Ecto neural progenitor cell (in vitro differentiated cells): ENCODE measurements at regions not wholly inside any gene's neighbourhood (a gene's known extent, or its start where the extent isn't known, plus 50 kb on each side); places are given as distances from the start of the nearest gene placed in this dataset.
A peak's percentile ranks its signal among the peaks of the same experiment; 100 is the strongest.
"Not testable (repeated sequence)": the region's sequence is repeated elsewhere in the genome, so short reads cannot be mapped to it uniquely, and the experiment has no call there.

Experiments
- DNase-seq: peaks from one replicate; pipeline ENCODE4 v3.0.0-alpha.2; 2018; ENCODE audit warnings: low spot score

DNA sequence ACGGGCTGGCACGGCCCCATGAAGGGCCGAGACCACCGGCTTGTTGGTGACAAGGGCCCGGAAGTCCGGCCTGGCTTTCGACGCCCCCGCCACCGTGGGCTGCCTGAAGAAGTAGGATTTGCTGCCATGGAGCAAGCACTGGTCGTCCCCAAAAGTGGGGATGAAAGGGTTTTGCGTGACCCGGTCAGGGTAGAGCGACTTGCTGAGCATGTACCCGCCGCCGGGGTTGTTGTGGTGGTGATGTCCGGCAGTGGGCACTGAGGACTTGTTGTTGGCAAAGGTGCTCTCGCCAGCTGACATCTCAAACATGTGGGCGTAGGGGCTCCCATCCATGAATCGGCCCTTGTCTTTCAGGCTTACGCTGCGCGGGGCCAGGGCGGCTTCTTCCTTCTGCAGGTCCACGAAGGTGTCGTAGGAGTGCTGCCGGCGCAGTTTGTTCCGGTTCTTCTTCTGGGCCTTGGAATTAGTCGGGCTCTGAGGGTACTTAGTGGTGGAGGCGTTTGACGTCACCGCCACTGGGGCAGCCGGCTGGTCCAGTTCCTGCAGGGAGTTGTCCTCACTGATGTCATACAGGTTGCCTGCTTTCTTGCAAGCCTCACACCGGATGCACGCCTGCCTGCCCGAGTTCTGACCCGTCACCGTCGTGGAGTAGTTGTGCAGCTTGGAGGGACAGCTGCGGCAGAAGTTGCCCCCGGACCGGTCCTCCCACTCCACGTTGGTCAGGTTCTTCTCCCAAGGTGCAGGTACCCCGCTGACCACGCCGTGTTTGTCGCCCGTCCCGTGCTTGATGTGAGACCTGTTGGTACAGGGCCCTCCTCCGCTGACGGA, 366.6 kb downstream of the EMP1 start:
- no peak for DNase-seq

DNA sequence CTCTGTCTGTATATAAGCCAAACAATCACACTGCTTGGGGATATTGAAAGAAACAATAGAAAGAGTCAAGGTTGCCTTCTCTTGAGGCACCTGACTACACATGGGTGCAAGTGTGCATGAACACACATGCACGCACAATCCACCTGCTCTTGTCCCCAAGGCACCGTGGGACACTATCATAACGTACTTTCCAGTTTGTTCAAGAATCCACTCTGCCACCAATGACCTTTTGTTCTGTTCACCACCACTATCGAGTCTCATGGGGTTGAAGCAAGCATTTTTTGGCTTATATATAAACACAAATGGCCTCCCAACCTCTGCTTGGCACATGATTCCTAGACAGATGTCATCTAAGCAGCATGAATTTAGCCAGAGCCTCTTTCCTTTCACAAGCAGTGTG, 365.4 kb downstream of the EMP1 start:
- no peak for DNase-seq

DNA sequence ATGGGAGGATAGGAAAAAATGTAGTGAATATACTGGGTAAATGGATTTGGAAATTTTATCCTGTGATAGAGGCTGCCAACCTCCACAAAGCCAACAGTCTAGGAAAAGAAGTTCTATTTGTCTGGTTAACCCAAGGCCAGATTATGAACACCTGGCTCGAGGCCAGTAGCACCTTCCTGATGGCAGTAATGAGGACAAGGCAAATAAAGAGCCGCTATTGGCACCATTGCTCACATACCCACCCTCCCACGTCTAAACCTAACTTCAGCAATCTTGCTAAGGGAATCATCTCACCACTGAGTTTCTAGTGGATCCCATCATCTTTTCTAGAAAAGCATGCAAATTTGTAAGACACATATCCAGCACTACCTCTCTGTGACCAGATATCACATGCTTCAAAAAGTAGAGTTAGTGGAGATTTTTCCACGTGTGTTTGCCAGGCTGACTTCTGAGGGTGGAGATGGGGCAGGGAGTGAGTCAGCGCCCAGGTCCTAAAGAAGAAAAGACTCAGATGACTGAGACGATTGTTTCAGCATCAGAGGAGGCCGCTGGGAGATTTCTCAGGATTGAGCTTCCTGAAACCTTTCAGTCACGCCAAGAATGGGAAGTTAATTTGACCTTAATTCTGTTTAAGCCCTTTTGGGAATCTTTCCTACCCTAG, 362.9 kb downstream of the EMP1 start:
- DNase-seq, result no peak

DNA sequence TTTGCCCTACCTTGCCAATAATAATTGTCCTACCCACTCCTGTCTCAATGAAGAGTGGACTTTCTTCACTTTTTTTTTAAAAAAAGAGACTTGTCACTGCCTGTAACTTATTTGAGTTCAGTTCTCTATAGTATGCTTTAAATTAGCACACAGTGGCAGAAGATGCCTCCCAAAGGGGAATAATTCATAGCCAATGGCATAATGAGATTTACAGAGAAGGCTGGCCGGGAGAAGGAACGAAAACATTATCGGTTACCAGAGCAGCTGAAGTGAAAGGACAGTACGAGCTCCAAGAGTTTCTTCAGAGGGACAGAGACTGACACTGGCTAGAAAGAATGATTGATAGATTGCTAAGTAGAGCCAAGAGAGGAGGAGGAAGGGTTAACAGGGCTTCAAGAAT, 356.3 kb downstream of the EMP1 start:
- DNase-seq, result no peak

DNA sequence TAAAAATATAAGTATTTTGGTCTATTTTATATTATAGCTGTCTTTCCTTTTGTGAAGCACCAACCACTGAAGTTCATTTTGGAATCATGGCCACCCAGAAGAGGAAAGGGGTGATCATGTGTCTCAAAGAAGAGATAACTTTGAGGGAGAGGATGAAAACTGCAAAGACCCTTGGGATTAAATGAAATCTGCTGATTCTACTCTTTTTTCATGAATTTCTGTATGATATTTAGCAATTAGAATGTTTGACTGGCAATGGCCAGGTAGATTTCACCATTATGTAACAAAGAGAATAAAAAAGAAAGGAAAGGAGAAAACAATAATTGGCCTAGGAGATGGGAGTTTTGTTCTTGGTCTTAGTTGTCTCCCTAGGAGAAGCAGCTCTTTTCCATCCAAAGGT, 350.8 kb downstream of the EMP1 start:
- DNase-seq, result no peak

DNA sequence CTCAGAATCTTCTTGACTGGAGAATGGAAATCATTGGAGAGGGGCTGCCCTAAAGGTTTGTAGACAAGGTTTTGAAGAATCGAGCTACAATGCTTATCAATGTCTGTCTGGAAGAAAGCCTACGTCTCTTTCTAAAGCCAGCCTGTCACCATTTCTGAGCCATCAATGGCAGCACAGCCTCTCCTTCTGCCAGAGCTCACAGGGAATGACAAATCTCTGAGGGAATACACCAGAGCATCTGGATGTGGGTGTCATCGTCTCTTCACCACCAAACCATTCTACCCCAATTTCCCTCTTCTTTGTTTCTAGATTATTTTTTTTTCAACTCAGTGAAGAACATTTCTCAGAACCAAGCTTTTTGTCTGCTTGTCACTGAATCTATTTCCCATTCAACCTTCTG, 349.7 kb downstream of the EMP1 start:
- DNase-seq, result no peak

DNA sequence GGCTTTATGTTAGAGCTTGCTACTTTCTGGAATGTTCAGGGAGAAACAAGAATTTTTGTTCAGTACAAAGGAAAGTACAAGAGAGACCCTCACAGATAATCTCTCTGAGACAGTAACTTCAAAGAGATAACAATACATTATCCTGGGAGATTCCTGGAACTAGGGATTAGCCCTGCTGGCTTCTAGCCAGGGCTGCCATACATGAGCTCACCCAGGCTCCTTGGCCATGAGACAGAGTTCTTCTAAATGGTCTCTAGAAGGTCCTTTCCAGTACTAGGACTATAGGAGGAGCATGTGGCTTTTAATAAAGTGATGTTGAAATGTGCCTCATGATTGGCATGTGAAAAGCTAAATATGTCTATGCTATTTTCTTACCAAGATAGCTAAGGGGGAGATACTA, 342.5 kb downstream of the EMP1 start:
- no peak for DNase-seq

DNA sequence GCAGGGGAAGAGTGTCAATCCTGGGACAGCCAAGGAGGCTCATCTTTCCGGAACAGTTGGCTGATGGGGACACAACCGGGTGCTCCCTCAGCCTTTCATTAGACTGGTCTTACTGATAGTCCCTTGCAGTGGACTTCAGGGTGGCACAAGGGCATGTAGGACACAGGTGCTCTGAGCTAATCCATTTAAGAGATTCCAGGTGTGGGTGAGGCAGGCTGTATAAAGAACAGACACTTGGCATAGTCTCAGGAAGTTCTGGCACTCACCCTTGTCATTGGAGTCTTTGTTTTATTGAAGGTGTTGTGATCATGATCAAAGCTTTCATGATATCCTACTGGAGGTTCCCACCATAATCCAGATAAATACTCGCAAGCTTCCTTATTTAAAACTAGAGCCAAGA, 341.6 kb downstream of the EMP1 start:
- no peak for DNase-seq

DNA sequence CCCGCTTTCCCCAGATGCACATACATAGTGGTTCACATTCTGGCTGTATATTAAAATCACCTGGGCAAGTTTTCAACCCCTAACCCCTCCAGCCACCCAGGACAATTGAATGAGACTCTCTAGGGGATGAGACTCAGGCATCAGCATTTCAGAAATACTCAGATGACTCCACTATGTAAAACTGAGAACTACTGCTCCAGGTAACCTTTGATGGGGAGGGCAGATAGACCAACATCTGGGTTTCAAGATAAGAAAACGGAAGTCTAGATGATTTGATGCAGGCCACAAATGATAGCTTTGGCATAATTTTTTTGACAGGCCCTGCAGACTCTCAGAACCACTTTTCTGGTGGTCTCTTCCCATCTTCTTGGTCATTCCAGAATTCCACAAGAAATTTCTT, 341.1 kb downstream of the EMP1 start:
- DNase-seq, result no peak

DNA sequence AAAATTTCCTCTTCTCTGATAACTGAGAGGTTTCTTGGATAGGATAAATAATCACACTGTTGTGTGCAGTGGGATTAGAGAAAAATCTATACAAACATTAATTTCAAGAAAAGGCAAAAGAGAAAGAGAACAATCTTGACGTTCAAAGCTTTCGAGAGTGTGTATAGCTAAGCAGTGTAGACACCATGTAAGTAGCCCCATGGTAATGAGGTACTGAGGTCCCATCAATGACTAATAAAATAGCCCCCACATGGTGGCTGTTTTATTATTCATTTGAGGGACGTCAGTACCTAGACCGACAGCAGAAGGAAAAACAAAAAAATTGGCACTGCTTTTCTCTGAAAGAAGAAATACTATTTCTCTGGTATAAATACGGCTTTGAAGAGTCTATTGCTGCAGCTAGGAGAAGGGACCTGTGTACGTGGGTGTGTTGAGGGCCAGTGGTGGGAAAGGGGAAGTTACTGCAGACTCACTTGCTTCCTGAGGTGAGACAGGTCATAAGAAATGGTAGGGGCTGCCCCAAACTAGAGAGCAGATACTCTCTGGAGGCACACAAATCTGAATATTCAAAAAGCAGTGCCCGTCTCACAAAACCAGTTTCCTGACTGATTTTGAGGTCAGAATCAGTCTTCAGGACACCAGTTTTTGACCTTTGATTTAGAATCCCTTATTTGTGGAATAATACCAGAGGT, 339.8 kb downstream of the EMP1 start:
- DNase-seq, result no peak

DNA sequence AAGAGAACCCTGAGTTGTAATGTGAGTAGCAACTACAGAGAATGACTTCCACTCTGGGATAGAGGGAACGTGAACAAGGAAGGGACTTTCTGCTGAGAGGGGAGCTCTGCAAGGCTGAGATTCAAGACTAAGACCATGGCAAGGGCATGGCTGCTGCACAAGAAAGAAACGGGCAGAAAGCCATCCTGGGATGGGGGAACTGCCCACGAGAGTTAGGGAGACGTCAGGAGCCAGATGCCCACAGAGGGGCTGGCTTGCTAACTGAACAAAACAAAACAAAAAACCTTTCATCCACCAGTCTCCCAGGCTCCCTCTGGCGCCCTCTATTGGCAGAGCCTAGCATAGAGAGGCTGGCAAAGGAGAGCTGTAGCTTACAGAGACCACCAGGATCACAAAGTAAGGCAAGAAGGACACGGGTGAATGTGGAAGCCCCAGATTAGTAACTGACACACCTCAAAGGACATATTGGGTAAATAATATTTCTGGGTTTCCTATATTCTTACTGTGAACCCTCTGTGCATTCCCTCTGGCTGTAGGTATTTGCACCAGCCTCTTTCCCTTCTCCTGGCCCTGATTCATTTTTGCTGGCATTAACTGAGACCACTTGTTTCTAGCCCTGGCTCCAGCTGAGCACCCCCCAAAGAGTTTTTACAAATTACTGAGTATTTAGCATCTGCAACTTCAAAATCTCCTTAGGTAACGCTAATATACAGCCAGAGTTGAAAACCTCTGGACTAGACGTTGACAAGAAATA, 338.3 kb downstream of the EMP1 start:
- DNase-seq, result peak; percentile 95

DNA sequence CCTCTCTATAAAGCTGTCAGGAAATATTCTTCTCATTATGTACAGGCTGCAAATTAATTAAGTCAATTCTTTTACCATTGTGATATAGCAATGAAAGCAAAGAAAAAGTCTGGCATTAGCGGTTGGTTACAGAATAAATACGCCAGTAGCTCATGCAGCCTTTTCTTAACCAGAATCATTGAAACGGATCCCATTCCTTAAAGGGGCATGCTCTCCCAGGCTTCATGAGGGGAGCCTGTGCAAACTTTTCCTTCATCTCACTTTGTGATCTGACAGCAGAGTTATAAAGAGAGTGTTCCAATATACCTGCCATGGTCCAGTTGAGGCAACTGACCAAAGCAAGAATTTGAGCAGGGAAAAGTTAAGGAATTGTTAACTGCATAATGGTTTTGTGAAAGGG, 337.7 kb downstream of the EMP1 start:
- DNase-seq, result no peak

DNA sequence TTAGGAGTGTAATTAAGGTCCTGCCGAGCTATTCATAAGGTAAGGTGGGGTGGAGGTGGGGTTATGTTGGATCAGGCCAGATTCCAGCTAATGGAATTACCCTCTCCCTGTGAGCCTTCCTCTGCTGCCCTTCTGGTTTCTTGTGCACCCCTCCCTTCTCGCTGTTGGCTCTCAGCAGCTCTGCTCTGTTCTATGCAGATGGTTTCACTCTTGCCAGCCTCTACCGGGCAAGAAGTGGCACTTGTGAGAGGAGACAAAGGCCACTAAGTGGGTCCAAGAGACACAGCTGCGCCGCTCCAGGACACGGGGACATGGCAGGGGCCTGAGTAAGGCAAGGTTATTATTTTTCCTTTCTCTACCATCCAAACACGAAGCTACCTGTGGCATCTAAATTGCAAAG, 334.4 kb downstream of the EMP1 start:
- no peak for DNase-seq

DNA sequence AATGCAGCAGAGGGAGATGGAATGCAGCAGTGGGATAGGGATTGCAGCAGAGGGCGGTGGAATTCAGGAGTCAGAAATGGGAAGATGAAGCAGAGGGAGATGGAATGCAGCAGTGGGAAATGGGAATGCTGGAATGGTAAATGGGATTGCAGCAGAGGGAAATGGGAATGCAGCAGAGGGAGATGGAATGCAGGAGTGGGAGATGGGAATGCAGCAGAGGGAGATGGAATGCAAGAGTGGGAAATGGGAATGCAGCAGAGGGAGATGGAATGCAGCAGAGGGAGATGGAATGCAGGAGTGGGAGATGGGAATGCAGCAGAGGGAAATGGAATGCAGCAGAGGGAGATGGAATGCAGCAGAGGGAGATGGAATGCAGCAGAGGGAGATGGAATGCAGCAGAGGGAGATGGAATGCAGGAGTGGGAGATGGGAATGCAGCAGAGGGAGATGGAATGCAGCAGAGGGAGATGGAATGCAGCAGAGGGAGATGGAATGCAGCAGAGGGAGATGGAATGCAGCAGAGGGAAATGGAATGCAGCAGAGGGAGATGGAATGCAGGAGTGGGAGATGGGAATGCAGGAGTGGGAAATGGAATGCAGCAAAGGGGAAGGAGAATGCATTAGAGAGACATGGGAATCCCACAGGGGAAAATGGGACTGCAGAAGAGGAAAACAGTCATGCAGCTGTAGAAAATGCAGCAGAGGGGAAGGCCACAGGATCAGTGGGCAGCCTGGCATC, 329.8 kb downstream of the EMP1 start:
- not testable (repeated sequence) for DNase-seq

DNA sequence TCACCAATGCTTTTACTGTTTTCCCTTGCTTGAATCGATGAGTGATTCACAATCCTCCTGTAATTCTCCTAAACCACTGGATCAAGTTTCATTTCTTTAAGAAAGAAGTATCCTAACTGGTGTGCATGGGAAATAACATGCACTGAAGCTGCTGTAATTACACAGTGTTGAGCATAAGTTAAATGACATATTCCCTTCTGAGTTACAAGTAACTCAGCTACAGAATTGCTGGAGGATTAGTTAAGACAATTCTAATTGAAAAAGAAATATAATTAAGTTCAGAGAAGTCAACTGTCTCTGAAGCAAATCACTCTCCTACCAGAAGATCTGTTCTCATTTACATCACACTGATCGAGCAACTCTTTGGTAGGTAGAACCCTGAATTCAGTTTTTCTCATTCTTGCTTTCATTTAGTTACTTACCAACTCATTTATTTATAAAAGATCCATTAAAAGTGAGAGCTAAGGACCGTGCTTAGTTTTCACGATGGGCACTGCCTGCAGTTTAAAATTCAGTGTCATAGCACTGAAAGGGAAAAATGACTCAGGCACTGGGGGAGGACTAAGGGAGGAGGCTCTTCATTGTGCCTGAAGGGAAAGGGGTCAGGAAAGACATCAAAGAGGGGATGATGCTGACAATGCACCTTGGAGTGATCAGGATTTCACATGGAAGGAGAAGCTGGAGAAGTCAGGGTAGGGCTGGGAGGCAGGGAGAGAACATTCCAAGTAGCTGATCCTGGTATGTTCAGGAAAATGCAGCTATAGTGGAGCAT, 327.2 kb downstream of the EMP1 start:
- DNase-seq, result no peak

DNA sequence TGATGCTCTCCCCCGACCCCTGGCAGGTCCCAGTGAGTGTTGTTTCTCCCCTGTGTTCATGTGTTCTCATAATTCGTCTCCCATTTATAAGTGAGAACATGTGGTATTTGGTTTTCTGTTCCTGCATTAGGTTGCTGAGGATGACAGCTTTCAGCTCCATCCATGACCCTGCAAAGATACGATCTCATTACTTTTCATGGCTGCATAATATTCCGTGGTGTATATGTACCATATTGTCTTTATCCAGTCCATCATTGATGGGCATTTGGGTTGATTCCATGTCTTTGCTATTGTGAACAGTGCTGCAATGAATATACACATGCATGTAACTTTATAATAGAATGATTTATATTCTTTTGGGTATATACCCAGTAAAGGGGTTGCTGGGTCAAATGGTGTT, 321.5 kb downstream of the EMP1 start:
- not testable (repeated sequence) for DNase-seq

DNA sequence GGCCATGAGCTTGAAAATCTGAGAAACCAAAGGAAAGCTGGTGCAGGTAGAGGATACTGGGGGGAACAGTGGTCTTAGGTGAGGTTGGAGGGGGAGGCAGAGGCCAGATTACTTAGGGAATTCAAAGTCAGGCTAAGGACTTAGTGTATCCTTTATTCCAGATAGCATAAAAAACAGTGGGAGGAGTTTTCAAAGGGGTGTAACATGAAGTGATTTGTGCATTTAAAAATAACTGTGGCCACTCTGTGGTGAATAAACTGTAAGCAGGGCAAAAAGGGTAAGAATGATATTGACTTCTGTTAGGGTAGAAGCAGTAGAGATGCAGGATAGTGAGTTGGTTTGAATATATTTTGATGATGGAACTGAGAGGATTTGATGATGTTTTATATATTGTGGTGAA, 313.2 kb downstream of the EMP1 start:
- DNase-seq, result no peak

DNA sequence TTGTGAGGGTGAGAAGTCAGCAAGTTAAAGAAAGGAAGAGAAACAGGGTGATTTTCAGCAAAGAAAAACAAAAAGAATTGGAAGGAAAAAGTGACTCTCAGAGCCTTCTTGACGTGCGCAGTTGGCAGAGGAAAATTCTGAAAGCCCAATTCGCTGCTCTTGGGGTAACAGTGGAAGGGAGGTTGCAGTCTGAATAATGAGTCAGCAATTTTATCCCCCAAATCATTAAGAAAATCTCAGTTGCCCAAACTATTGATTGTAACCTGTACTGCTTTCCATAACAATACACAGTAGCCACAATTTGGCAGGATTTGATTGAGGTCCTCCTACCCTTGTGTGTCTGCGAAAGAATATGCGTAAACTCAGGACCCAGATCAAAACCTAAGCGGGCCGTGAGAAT, 309.1 kb downstream of the EMP1 start:
- DNase-seq, result no peak

DNA sequence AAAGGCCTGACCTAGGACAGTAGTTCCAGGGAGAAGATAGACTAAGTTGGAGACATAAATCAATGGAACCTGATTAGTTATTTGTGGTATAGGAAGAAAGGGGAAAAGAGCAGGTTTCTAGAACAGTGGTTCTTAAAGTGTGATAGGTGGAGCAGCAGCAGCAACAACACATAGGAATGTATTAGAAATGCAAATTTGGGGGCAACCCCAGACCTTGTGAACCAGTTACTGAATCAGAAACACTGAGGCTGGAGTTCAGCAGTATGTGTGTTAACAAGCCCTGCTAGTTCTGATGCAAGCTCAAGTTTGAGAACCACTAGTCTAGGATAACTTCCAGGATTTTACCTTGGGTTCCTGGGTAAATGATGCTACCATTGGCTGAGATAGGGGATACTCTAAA, 308.7 kb downstream of the EMP1 start:
- no peak for DNase-seq

DNA sequence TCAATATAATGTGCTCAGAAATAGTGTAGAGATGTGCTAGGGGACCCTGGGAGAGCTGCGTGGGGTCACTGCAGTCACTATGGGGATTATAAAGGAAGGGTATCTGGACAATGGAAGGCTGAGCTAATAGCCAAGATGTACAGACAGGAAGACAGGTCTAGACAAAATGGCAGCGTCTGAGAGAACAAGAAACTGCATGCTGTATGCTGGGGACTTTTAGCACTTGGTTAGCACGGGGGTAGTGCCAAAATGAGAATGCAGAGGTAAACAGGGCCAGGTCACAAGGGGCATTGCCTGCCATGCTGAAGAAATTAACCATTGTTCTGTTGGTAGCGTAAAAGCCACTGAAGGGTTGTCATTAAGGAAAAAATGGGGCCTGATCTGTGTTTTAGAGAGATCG, 308.2 kb downstream of the EMP1 start:
- DNase-seq, result no peak

DNA sequence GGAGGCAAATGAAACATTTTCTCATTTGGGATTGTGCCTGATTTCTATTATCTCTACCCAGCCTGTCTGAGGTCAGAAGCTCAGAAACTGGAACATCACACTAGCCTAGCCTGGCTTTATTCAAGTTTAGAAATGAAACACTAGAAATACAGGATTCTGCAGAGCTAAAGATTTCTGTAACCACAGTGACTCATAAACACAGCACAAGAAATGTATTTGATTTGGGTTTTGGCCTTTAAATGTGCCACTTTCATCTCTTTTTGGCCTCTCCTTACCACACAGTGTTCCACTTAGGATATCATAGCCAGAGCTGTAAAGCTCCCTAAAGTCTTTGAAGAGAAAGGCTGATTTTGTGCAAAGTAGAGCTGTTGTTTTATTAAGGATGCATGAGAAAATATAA, 307.5 kb downstream of the EMP1 start:
- no peak for DNase-seq
